GM12891 (cell line): ENCODE measurements at regions not wholly inside any gene's neighbourhood (a gene's known extent, or its start where the extent isn't known, plus 50 kb on each side); places are given as distances from the start of the nearest gene placed in this dataset.

ENCODE experiments used
- PAX5 ChIP-seq: IDR thresholded peaks from 2 replicates; pipeline ENCODE4 v1.6.1; 2011; ENCODE audit warnings: low read length, moderate library complexity, mild to moderate bottlenecking; ENCODE audit not compliant: insufficient read depth, severe bottlenecking
- POLR2A ChIP-seq: IDR thresholded peaks from 2 replicates; pipeline ENCODE4 v1.6.1; 2011; ENCODE audit warnings: low read depth, low read length, control low read depth
- POLR2AphosphoS5 ChIP-seq: IDR thresholded peaks from 2 replicates; pipeline ENCODE4 v1.6.1; 2011; ENCODE audit warnings: low read depth, low read length, control low read depth
- POU2F2 ChIP-seq: IDR thresholded peaks from 2 replicates; pipeline ENCODE4 v1.6.1; 2011; ENCODE audit warnings: low read depth, mild to moderate bottlenecking, control low read depth, low read length, moderate library complexity
- SPI1 ChIP-seq: IDR thresholded peaks from 2 replicates; pipeline ENCODE4 v1.6.1; 2011; ENCODE audit warnings: low read depth, low read length, control low read depth
- TAF1 ChIP-seq: IDR thresholded peaks from 2 replicates; pipeline ENCODE4 v1.6.1; 2011; ENCODE audit warnings: low read depth, low read length, control low read depth

- TF ChIP-seq TAF1 (no peak), POLR2A (no peak), POLR2AphosphoS5 (no peak), POU2F2 (no peak), SPI1 (no peak), PAX5 (no peak)
Measured at GRCh38 chr17:33987162-33987561, 267.9 kb upstream of the CCL2 start.
